Gastroesophageal sphincter (tissue), 3 donors: ENCODE measurements at regions not wholly inside any gene's neighbourhood (a gene's known extent, or its start where the extent isn't known, plus 50 kb on each side); places are given as distances from the start of the nearest gene placed in this dataset.

Experiments
- POLR2AphosphoS5 ChIP-seq: sonication (generic); formaldehyde crosslinking; IDR thresholded peaks from one replicate; pipeline ENCODE4 v1.6.1; 2017; ENCODE audit warnings: antibody characterized with exemption
- TF ChIP-seq, protein P1 (sequence below), 4 experiments: fragments of 200-600 bp in 2 of 4; fragments of 450-650 bp in 2 of 4; sonication (generic) in 1 of 4; IDR thresholded peaks; one replicate each; pipeline ENCODE4 v1.5.1; 2017 to 2019; ENCODE audit warnings: antibody characterized with exemption in 4 of 4, mild to moderate bottlenecking in 2 of 4, moderate library complexity in 2 of 4

DNA sequence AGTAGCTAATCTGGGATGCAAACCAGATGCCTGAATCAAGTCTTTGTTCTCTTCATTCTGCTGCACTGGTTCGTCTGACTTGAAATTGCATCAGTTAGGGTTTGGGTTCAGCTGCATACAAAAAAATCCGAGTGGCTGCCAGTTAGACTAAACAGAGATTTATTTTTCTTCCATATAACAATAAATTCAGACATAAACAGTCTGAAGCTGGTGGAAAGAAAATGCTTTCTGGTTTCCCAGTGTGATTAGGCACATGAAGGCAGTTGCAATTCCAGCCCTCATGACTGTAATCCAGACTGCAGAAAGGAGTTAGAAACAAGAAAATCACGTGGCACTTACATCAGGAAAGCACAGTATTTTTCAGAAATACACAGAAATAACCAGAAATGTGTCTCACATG, 930.7 kb downstream of the MCTP2 start:
- TF ChIP-seq, protein P1, sequence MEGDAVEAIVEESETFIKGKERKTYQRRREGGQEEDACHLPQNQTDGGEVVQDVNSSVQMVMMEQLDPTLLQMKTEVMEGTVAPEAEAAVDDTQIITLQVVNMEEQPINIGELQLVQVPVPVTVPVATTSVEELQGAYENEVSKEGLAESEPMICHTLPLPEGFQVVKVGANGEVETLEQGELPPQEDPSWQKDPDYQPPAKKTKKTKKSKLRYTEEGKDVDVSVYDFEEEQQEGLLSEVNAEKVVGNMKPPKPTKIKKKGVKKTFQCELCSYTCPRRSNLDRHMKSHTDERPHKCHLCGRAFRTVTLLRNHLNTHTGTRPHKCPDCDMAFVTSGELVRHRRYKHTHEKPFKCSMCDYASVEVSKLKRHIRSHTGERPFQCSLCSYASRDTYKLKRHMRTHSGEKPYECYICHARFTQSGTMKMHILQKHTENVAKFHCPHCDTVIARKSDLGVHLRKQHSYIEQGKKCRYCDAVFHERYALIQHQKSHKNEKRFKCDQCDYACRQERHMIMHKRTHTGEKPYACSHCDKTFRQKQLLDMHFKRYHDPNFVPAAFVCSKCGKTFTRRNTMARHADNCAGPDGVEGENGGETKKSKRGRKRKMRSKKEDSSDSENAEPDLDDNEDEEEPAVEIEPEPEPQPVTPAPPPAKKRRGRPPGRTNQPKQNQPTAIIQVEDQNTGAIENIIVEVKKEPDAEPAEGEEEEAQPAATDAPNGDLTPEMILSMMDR (IDR thresholded peaks at IDR 0.05): no peak
- TF ChIP-seq POLR2AphosphoS5: no peak
